ENCODE measurements at regions not wholly inside any gene's neighbourhood (a gene's known extent, or its start where the extent isn't known, plus 50 kb on each side); places are given as distances from the start of the nearest gene placed in this dataset.

DNA sequence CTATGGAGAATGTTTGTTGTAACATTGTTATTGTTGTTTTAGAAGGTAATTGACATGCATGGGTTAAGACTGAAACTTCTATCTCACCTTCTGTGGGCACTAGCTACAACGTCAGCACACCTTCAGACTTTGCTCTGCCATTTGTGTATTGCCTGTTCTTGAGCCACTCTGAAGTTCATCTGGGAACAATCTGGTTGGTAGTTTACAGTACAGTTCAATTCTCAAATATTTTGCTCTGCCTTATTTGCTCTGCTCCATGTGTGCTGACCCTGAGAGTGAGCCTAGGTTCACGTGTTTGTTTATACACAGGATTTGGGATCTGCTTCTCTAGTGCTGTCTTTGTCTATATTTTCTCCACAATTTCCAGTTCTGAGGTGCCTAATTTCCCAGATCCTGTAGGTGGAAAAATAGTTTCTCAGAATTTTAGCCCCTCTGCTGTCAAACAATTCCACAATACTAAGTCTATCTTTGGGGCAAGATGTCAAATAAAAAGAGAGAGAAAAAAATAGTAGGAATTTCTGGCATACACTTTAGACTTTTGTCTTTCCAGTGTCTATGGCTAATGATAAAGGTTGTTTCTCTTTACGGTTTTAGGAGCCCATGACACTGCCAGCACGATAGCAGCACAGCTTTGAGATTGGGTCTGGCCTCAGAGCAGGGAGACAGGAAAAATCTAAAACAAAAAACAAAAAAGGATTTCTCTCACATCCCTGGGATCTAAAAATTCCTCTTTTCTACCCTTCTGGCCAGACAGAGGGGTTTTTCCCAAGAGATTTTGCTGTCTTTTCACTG, 721.4 kb downstream of the VGLL3 start:
- H3K27ac Mint-ChIP-seq, result peak overlapping the region; percentile 17
- H3K9me3 Mint-ChIP-seq, result no peaks in the 10 kb centered on the region
- Histone ChIP-seq H3K27ac (no peak overlapping the region), H3K4me3 (no peak overlapping the region), H3K4me2 (peak overlapping the region; percentile 41), H3K4me1 (peaks cover 25% of the 10 kb centered on the region), H3K9ac (no peak overlapping the region), H3K27me3 (no peaks in the 10 kb centered on the region), H3K9me3 (ENCODE audit: low read depth) (no peaks in the 10 kb centered on the region), H4K20me1 (ENCODE audit: low read depth) (no peaks in the 10 kb centered on the region), H2AFZ (replicated peaks) (peak overlapping the region; percentile 75), H3K36me3 (no peaks in the 10 kb centered on the region), H3F3A (ENCODE audit: low read depth) (no peaks in the 10 kb centered on the region), H3K79me2 (ENCODE audit: low read depth) (no peaks in the 10 kb centered on the region)
- no peaks in the 10 kb centered on the region for H3K36me3 Mint-ChIP-seq
- no peak for DNase-seq (ENCODE audit: low spot score)
- no peak for TF ChIP-seq EZH2phosphoT487 (IDR thresholded peaks at IDR 0.05)
- no peak for TF ChIP-seq EZH2 (IDR thresholded peaks at IDR 0.05)
- no peaks in the 10 kb centered on the region for H3K27me3 Mint-ChIP-seq (ENCODE audit: insufficient read depth, low read depth)
- H3K4me1 Mint-ChIP-seq, result peaks cover 18% of the 10 kb centered on the region
- no peak overlapping the region for H3K4me3 Mint-ChIP-seq

- no peak overlapping the region for H3K4me3 Mint-ChIP-seq
- H3K27me3 ChIP-seq, result no peaks in the 10 kb centered on the region
- H3K79me2 ChIP-seq (ENCODE audit: low read depth), result no peaks in the 10 kb centered on the region
- H3K27me3 Mint-ChIP-seq (ENCODE audit: insufficient read depth, low read depth), result no peaks in the 10 kb centered on the region
- peaks cover under 1% of the 10 kb centered on the region for H3K4me1 Mint-ChIP-seq
- H3K4me3 ChIP-seq, result no peak overlapping the region
- H3K27ac Mint-ChIP-seq, result no peak overlapping the region
- no peak overlapping the region for H3K27ac ChIP-seq
- no peaks in the 10 kb centered on the region for H3F3A ChIP-seq (ENCODE audit: low read depth)
- no peak overlapping the region for H2AFZ ChIP-seq (replicated peaks)
- H4K20me1 ChIP-seq (ENCODE audit: low read depth), result no peaks in the 10 kb centered on the region
- H3K9ac ChIP-seq, result no peak overlapping the region
- no peaks in the 10 kb centered on the region for H3K9me3 Mint-ChIP-seq
- H3K36me3 Mint-ChIP-seq, result no peaks in the 10 kb centered on the region
- H3K4me1 ChIP-seq, result no peaks in the 10 kb centered on the region
- no peak for TF ChIP-seq EZH2 (IDR thresholded peaks at IDR 0.05)
- TF ChIP-seq EZH2phosphoT487 (IDR thresholded peaks at IDR 0.05), result no peak
- no peak for TF ChIP-seq CTCF (IDR thresholded peaks at IDR 0.05)
- H3K4me2 ChIP-seq, result no peak overlapping the region
- no peak for DNase-seq (ENCODE audit: low spot score)
- H3K36me3 ChIP-seq, result no peaks in the 10 kb centered on the region
- H3K9me3 ChIP-seq (ENCODE audit: low read depth), result no peaks in the 10 kb centered on the region
Measured at GRCh38 chr3:86257955-86258641, 732.9 kb downstream of the VGLL3 start.

DNA sequence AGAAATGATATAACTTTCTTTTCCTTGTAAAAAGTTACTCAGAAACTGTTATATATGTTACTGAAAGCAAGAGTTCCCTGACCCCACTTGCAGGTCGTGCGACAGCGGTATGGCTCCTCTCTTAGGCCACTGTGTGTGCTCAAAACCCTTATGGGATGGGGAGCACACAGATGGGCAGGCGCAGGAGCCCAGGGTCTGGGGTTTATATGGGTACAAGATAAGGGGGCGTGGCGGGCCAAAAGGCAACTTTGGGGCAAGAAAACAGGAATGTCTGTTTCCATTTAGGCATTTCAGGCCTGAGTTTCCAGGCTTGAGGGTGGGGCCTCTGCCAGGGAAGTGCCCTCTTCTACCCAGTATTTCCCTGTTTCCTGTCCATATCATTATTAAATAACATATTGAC, 736.5 kb downstream of the VGLL3 start:
- Histone ChIP-seq H3K36me3 (no peaks in the 10 kb centered on the region), H2AFZ (replicated peaks) (no peak overlapping the region), H3K4me1 (no peaks in the 10 kb centered on the region), H3K9me3 (ENCODE audit: low read depth) (no peaks in the 10 kb centered on the region), H3K4me2 (no peak overlapping the region), H3K9ac (no peak overlapping the region), H3K27me3 (no peaks in the 10 kb centered on the region), H4K20me1 (ENCODE audit: low read depth) (no peaks in the 10 kb centered on the region), H3F3A (ENCODE audit: low read depth) (no peaks in the 10 kb centered on the region), H3K4me3 (no peak overlapping the region), H3K27ac (no peak overlapping the region), H3K79me2 (ENCODE audit: low read depth) (no peaks in the 10 kb centered on the region)
- DNase-seq (ENCODE audit: low spot score), result no peak
- H3K4me3 Mint-ChIP-seq, result no peak overlapping the region
- H3K27me3 Mint-ChIP-seq (ENCODE audit: insufficient read depth, low read depth), result no peaks in the 10 kb centered on the region
- H3K36me3 Mint-ChIP-seq, result no peaks in the 10 kb centered on the region
- H3K27ac Mint-ChIP-seq, result no peak overlapping the region
- TF ChIP-seq EZH2 (IDR thresholded peaks at IDR 0.05), result no peak
- no peak for TF ChIP-seq CTCF (IDR thresholded peaks at IDR 0.05)
- TF ChIP-seq EZH2phosphoT487 (IDR thresholded peaks at IDR 0.05), result no peak
- no peaks in the 10 kb centered on the region for H3K4me1 Mint-ChIP-seq
- H3K9me3 Mint-ChIP-seq, result no peaks in the 10 kb centered on the region

- H3K27ac Mint-ChIP-seq, result no peak overlapping the region
Measured at GRCh38 chr3:86251781-86252180, 739.2 kb downstream of the VGLL3 start.

More at GRCh38 chr3:86251781-86252180, 739.2 kb downstream of the VGLL3 start:
- H3K4me3 ChIP-seq, result no peak overlapping the region
- Mint-ChIP-seq H3K9me3 (peaks cover 8% of the 10 kb centered on the region), H3K4me1 (no peaks in the 10 kb centered on the region), H3K27me3 (ENCODE audit: insufficient read depth, low read depth) (no peaks in the 10 kb centered on the region), H3K4me3 (no peak overlapping the region), H3K36me3 (no peaks in the 10 kb centered on the region)
- no peak for TF ChIP-seq EZH2 (IDR thresholded peaks at IDR 0.05)
- TF ChIP-seq CTCF (IDR thresholded peaks at IDR 0.05), result no peak
- no peak for TF ChIP-seq EZH2phosphoT487 (IDR thresholded peaks at IDR 0.05)
- no peak overlapping the region for H3K27ac ChIP-seq
- H3K9me3 ChIP-seq (ENCODE audit: low read depth), result no peaks in the 10 kb centered on the region
- no peaks in the 10 kb centered on the region for H3K27me3 ChIP-seq
- H3K36me3 ChIP-seq, result no peaks in the 10 kb centered on the region
- H2AFZ ChIP-seq (replicated peaks), result no peak overlapping the region
- H3K79me2 ChIP-seq (ENCODE audit: low read depth), result no peaks in the 10 kb centered on the region
- H3K4me2 ChIP-seq, result no peak overlapping the region
- H3F3A ChIP-seq (ENCODE audit: low read depth), result no peaks in the 10 kb centered on the region
- H3K4me1 ChIP-seq, result no peaks in the 10 kb centered on the region
- H4K20me1 ChIP-seq (ENCODE audit: low read depth), result no peaks in the 10 kb centered on the region
- no peak overlapping the region for H3K9ac ChIP-seq
- DNase-seq (ENCODE audit: low spot score), result no peak
